PC-9 (cell line): ENCODE measurements at regions not wholly inside any gene's neighbourhood (a gene's known extent, or its start where the extent isn't known, plus 50 kb on each side); places are given as distances from the start of the nearest gene placed in this dataset.

Experiments
- CTCF ChIP-seq: fragments of 200-600 bp; sonication (generic); conservative IDR thresholded peaks from 2 replicates; pipeline ENCODE4 v1.6.1; 2017; ENCODE audit warnings: mixed run types, antibody characterized with exemption, mild to moderate bottlenecking, moderate library complexity
- EZH2 ChIP-seq: fragments of 200-600 bp; sonication (generic); IDR thresholded peaks from 2 replicates; pipeline ENCODE4 v1.8.0; 2017; ENCODE audit warnings: antibody characterized with exemption, low read depth

DNA sequence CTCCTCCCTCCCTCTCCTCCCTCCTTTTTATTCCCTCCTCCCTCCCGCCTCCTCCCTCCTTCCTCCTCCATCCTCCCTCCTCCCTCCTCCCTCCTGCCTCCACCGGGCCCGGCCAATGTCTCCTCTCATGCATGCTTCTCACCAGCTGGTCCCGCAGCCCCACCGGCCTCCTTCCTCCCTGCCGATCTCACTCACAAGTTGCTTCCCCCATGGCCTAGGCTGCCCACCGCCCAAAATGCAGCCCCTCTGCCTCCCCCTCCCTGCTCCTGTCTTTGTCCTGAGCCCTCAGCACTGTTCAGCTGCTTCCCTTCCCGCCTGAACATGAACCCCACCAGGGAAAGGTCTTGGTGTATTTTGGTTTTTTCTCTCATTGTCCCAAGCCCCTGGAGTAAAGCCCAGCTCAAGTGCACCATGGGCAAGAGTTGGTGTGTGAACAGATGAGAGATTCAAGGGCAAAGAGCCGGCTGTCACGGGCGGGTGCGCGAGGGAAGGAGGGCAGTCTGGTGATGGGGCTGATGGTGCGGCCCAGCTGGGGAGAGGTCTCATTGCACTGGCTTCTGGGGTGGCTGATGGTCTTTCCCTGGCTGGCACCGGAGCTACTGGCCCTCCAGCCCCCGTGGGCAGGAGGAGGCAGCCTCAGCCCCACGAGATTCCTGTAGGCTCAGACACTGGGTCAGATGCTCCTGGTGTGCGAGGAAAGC lies 117.6 kb downstream of the TWIST2 start:
- TF ChIP-seq CTCF (no peak), EZH2 (no peak)
